HG03432 (cell line): ENCODE measurements at regions not wholly inside any gene's neighbourhood (a gene's known extent, or its start where the extent isn't known, plus 50 kb on each side); places are given as distances from the start of the nearest gene placed in this dataset.

Experiments
- ATAC-seq: cut with Tn5 transposase; IDR thresholded peaks from one replicate; pipeline ENCODE4 v1.9.1; 2021; ENCODE audit warnings: mild to moderate bottlenecking, moderate library complexity; ENCODE audit not compliant: unreplicated experiment

- no peak for ATAC-seq
These were observed 55.5 kb upstream of the ST6GAL2 start for GRCh38 chr2:106941372-106941993.

- ATAC-seq = no peak
These were observed 57.7 kb upstream of the ST6GAL2 start for GRCh38 chr2:106943468-106944200.

- no peak for ATAC-seq
These were observed 58.2 kb upstream of the ST6GAL2 start for GRCh38 chr2:106944215-106944614.

GRCh38 chr2:106948540-106948939 is 62.6 kb upstream of the ST6GAL2 start:
- ATAC-seq = no peak

- ATAC-seq = no peak
These were observed 67.3 kb upstream of the ST6GAL2 start for GRCh38 chr2:106953236-106953635.

- ATAC-seq = no peak
These were observed 67.8 kb upstream of the ST6GAL2 start for GRCh38 chr2:106953779-106954178.

- no peak for ATAC-seq
These were observed 68.3 kb upstream of the ST6GAL2 start for GRCh38 chr2:106954304-106954703.

GRCh38 chr2:106956416-106956815 is 70.4 kb upstream of the ST6GAL2 start:
- ATAC-seq = no peak

GRCh38 chr2:106956879-106957278 is 70.9 kb upstream of the ST6GAL2 start:
- no peak for ATAC-seq

GRCh38 chr2:106959975-106960682 is 74.2 kb upstream of the ST6GAL2 start:
- ATAC-seq = no peak

- no peak for ATAC-seq
These were observed 74.8 kb upstream of the ST6GAL2 start for GRCh38 chr2:106960683-106961161.

- no peak for ATAC-seq
These were observed 75.4 kb upstream of the ST6GAL2 start for GRCh38 chr2:106961328-106961727.

- ATAC-seq = no peak
These were observed 77.2 kb upstream of the ST6GAL2 start for GRCh38 chr2:106963156-106963555.

GRCh38 chr2:106963893-106964292 is 77.9 kb upstream of the ST6GAL2 start:
- no peak for ATAC-seq

GRCh38 chr2:106965611-106966010 is 79.6 kb upstream of the ST6GAL2 start:
- ATAC-seq = no peak

- no peak for ATAC-seq
These were observed 83.8 kb upstream of the ST6GAL2 start for GRCh38 chr2:106969777-106970176.

- ATAC-seq = no peak
These were observed 84.7 kb upstream of the ST6GAL2 start for GRCh38 chr2:106970471-106971261.

GRCh38 chr2:106972782-106973181 is 86.8 kb upstream of the ST6GAL2 start:
- ATAC-seq = no peak

GRCh38 chr2:106974891-106975290 is 88.9 kb upstream of the ST6GAL2 start:
- no peak for ATAC-seq

GRCh38 chr2:106975641-106976040 is 89.7 kb upstream of the ST6GAL2 start:
- no peak for ATAC-seq

GRCh38 chr2:106976548-106976947 is 90.6 kb upstream of the ST6GAL2 start:
- no peak for ATAC-seq
